ENCODE measurements at regions not wholly inside any gene's neighbourhood (a gene's known extent, or its start where the extent isn't known, plus 50 kb on each side); places are given as distances from the start of the nearest gene placed in this dataset.

DNA sequence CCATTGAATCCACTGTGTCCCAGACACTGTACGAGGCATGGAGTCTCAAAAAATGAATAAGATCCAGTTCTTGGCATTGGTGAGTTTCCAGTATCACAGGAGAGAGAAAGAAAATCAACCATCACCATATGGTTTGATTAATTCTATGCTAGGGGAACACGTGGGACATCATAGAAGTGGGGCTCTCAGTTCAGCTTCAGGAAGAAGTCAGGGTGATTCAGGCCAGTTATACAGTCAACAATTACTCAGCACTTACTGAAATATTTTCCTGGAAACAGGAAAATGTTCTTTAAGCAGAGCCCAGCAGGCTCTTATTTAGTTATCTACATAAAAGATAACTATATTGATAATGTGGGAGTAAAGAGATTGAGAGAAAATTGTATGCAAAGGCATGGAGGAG is 407.2 kb downstream of the NOVA1 start:
- Histone ChIP-seq H3K36me3 (no peaks in the 10 kb centered on the region), H3K4me3 (no peak overlapping the region), H3K27ac (no peak overlapping the region), H3K27me3 (no peaks in the 10 kb centered on the region), H3K4me1 (no peaks in the 10 kb centered on the region), H3K9me3 (no peaks in the 10 kb centered on the region)
- DNase-seq, result no peak
- intact Hi-C loops (cut with DNase I; ENCODE audit: low total_unique reads), result no loop called here
- no peak for TF ChIP-seq POLR2A (IDR thresholded peaks at IDR 0.05)
- TF ChIP-seq, protein P1, sequence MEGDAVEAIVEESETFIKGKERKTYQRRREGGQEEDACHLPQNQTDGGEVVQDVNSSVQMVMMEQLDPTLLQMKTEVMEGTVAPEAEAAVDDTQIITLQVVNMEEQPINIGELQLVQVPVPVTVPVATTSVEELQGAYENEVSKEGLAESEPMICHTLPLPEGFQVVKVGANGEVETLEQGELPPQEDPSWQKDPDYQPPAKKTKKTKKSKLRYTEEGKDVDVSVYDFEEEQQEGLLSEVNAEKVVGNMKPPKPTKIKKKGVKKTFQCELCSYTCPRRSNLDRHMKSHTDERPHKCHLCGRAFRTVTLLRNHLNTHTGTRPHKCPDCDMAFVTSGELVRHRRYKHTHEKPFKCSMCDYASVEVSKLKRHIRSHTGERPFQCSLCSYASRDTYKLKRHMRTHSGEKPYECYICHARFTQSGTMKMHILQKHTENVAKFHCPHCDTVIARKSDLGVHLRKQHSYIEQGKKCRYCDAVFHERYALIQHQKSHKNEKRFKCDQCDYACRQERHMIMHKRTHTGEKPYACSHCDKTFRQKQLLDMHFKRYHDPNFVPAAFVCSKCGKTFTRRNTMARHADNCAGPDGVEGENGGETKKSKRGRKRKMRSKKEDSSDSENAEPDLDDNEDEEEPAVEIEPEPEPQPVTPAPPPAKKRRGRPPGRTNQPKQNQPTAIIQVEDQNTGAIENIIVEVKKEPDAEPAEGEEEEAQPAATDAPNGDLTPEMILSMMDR (IDR thresholded peaks at IDR 0.05), result no peak

DNA sequence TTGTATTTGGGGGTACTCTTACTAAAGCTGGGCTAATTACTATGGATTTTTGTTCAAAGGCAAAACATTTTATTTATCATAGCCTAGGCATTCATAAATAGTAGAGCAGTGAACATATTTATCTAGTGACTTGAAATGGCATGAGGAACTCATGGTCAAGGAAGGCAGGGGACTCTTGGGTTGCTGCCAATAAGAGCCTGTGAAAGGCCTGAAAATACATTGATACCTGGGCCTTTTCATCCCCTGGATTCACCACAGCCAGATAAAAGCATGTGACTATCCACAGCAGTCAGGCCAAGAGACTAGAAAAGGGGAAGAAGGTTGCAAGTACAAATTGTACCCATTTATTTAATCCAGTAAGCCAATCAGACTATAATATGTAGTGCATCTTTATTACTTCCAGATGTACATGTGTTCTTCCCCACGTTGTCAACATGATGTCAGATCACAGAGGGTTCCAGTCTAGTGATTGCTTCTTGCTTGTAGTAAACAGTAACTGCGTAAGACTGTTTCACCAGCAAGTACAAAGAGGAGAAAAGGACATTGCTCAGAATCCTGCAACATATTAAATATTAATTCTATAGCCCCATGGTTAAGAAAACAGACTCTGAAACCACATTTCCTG is 409.7 kb downstream of the NOVA1 start:
- DNase-seq, result peak in 1 of 2 donors; percentile 46
- Histone ChIP-seq H3K4me1 (no peaks in the 10 kb centered on the region), H3K36me3 (no peaks in the 10 kb centered on the region), H3K27me3 (no peaks in the 10 kb centered on the region), H3K4me3 (no peak overlapping the region), H3K9me3 (no peaks in the 10 kb centered on the region), H3K27ac (peak overlapping the region in 1 of 2 donors; percentile 76)
- intact Hi-C loops (cut with DNase I; ENCODE audit: low total_unique reads), result no loop called here
- peak in 1 of 2 donors; percentile 27 for TF ChIP-seq POLR2A (IDR thresholded peaks at IDR 0.05)
- TF ChIP-seq, protein P1 (IDR thresholded peaks at IDR 0.05), result no peak

DNA sequence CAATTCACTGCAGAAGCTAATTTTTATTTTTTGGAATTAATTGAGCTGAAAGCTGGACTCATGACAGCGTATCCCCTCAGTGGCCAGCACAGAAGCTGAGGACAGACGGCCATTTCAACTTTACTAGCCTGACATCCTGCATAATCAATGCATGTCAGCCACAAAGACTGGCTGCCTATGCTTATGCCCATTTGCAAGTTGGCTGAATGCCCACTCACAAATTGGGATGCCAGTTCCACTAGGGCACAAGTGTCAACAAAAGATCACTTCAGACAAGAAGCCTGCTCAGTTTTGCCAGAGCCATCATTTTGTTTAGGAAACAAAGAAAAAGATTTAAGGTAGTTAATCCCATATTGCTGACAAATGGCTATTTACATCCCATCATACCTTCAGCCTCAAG is 417.6 kb downstream of the NOVA1 start:
- Histone ChIP-seq H3K4me1 (no peaks in the 10 kb centered on the region), H3K27ac (no peak overlapping the region), H3K9me3 (no peaks in the 10 kb centered on the region), H3K4me3 (no peak overlapping the region), H3K27me3 (no peaks in the 10 kb centered on the region), H3K36me3 (no peaks in the 10 kb centered on the region)
- no peak for DNase-seq
- intact Hi-C loops (cut with DNase I; ENCODE audit: low total_unique reads), result no loop called here
- TF ChIP-seq, protein P1 (IDR thresholded peaks at IDR 0.05), result no peak
- TF ChIP-seq POLR2A (IDR thresholded peaks at IDR 0.05), result no peak

DNA sequence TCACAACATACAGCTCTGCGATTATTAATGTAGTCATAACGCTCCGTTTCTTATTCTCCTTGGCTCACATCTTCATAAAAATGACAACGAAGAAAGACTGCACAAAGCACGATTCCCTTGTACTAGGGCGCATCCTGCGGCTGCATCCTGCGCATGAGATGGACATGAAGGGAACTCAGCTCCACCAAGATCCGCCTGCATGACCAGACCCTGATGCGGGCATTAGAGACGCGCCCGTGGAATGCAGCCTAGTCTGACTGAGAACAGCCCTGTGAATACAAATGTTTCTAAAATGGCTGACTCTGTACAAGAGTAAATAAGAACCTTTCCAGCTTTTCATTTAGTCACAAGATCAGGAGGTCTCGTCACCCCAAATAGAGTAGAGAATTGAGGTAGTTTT is 422.2 kb downstream of the NOVA1 start:
- Histone ChIP-seq H3K36me3 (no peaks in the 10 kb centered on the region), H3K27ac (no peak overlapping the region), H3K9me3 (no peaks in the 10 kb centered on the region), H3K4me3 (no peak overlapping the region), H3K27me3 (no peaks in the 10 kb centered on the region), H3K4me1 (no peaks in the 10 kb centered on the region)
- DNase-seq, result no peak
- no peak for TF ChIP-seq POLR2A (IDR thresholded peaks at IDR 0.05)
- TF ChIP-seq, protein P1 (IDR thresholded peaks at IDR 0.05), result no peak
- intact Hi-C loops (cut with DNase I; ENCODE audit: low total_unique reads), result no loop called here

DNA sequence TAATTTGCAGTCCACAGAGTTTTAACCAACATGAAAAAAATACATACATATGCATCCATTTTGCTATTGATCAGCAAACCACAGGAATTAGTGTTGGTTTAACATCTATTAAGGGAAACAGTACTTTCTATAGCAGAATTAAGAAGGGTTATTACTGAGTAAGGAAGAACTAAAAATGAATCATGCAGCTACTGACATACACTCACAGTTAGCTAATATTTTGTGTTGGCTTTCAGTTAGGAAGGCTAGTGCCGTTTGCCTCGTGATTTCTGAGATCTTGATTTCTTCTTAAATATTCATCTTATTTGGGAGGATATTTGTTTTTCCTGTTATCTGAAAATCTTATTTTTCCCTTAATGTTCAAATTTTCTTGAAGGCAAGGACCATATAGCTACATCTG is 423.4 kb downstream of the NOVA1 start:
- no peaks in the 10 kb centered on the region for H3K4me1 ChIP-seq
- TF ChIP-seq, protein P1 (IDR thresholded peaks at IDR 0.05), result no peak
- TF ChIP-seq POLR2A (IDR thresholded peaks at IDR 0.05), result no peak
- intact Hi-C loops (cut with DNase I; ENCODE audit: low total_unique reads), result no loop called here
- DNase-seq, result no peak
- H3K27ac ChIP-seq, result no peak overlapping the region
- no peaks in the 10 kb centered on the region for H3K9me3 ChIP-seq
- H3K4me3 ChIP-seq, result no peak overlapping the region
- no peaks in the 10 kb centered on the region for H3K36me3 ChIP-seq
- H3K27me3 ChIP-seq, result no peaks in the 10 kb centered on the region
